ENCODE measurements at regions not wholly inside any gene's neighbourhood (a gene's known extent, or its start where the extent isn't known, plus 50 kb on each side); places are given as distances from the start of the nearest gene placed in this dataset.

- no peak for TF ChIP-seq CTCF (conservative IDR thresholded peaks at IDR 0.05; ENCODE audit: low read depth, low read length)
- no peak for TF ChIP-seq EZH2 (IDR thresholded peaks at IDR 0.05; ENCODE audit: borderline replicate concordance, low read depth, low read length, poor library complexity, severe bottlenecking)
These were observed 68.7 kb upstream of the ADPGK start for GRCh38 chr15:72852273-72852672.
